Esophagus squamous epithelium (tissue), 4 donors: ENCODE measurements at regions not wholly inside any gene's neighbourhood (a gene's known extent, or its start where the extent isn't known, plus 50 kb on each side); places are given as distances from the start of the nearest gene placed in this dataset.

Experiments
- POLR2A ChIP-seq, 4 donors: fragments of 450-650 bp; IDR thresholded peaks; one replicate each; pipeline ENCODE4 v1.6.1; 2017; ENCODE audit warnings: antibody characterized with exemption in 4 of 4, mild to moderate bottlenecking in 4 of 4, moderate library complexity in 3 of 4
- TF ChIP-seq, protein P1 (sequence below), 6 experiments: fragments of 450-650 bp in 4 of 6; fragments of 200-600 bp in 2 of 6; sonication (generic) in 2 of 6; IDR thresholded peaks; one replicate each; pipeline ENCODE4 v1.5.1; 2016 to 2019; ENCODE audit warnings: antibody characterized with exemption in 6 of 6, mild to moderate bottlenecking in 4 of 6, moderate library complexity in 4 of 6

DNA sequence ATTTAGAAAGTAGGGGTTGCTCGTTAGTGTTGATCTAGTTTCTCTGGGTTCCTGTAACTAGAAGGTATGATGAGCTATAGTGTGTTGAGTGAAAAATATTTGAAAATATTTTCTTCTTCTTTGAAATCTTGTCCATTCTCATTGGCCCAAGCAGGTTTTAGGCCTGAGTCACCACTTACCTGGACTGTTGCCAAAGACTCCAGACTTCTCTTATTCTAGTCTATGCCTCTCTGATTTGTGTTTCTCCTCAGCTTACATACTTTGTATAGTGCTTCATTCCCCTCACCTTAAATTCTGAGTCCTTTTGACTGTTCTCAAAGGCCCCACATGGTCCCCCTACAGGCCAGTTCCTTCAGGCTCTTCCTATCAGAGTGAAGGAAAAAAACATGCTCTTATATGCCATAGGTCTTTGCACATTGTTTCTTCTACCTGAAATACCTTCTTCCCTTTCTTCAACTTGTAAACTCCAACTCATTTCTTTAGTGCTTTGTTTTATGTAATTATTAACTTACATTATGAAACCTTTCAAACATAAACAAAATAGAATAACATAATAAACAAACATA is 258.2 kb downstream of the PPP1R2C start:
- TF ChIP-seq, protein P1, sequence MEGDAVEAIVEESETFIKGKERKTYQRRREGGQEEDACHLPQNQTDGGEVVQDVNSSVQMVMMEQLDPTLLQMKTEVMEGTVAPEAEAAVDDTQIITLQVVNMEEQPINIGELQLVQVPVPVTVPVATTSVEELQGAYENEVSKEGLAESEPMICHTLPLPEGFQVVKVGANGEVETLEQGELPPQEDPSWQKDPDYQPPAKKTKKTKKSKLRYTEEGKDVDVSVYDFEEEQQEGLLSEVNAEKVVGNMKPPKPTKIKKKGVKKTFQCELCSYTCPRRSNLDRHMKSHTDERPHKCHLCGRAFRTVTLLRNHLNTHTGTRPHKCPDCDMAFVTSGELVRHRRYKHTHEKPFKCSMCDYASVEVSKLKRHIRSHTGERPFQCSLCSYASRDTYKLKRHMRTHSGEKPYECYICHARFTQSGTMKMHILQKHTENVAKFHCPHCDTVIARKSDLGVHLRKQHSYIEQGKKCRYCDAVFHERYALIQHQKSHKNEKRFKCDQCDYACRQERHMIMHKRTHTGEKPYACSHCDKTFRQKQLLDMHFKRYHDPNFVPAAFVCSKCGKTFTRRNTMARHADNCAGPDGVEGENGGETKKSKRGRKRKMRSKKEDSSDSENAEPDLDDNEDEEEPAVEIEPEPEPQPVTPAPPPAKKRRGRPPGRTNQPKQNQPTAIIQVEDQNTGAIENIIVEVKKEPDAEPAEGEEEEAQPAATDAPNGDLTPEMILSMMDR (IDR thresholded peaks at IDR 0.05), result no peak
- no peak for TF ChIP-seq POLR2A (IDR thresholded peaks at IDR 0.05)
